Naive thymus-derived CD8-positive, alpha-beta T cell (primary cell): ENCODE measurements at regions not wholly inside any gene's neighbourhood (a gene's known extent, or its start where the extent isn't known, plus 50 kb on each side); places are given as distances from the start of the nearest gene placed in this dataset.
"Not testable (repeated sequence)": the region's sequence is repeated elsewhere in the genome, so short reads cannot be mapped to it uniquely, and the experiment has no call there.

Source experiments
- ATAC-seq, 2 donors: fragments of 150-1000 bp; cut with Tn5 transposase in 1 of 2; sonication (Bioruptor Pico), chemical (Tn5 transposase) in 1 of 2; 1 replicate in 1 of 2; 2 replicates in 1 of 2; pipeline ENCODE4 v1.10.0; 2021; ENCODE audit warnings: mild to moderate bottlenecking in 2 of 2, moderate library complexity in 2 of 2
- POLR2A ChIA-PET: fragments of 350-600 bp; sonication (Branson Sonifier 250); formaldehyde crosslinking; loops from one replicate; lab custom pipeline; 2021; ENCODE audit warnings: antibody characterized with exemption; lab: Charles Lee
- DNase-seq, 10 donors: peaks; one replicate each; pipeline versions ENCODE4 v3.0.0 to v3.0.0-alpha.2; 2020 to 2022
- H3K27ac Mint-ChIP-seq, 10 donors: one replicate each; pipeline ENCODE4 v1.8.0; 2020 to 2022; ENCODE audit warnings: mild to moderate bottlenecking in 10 of 10, mixed read lengths in 10 of 10, moderate library complexity in 4 of 10, inconsistent platforms in 1 of 10
- H3K27me3 Mint-ChIP-seq, 5 donors: one replicate each; pipeline ENCODE4 v1.8.0; 2021 to 2022; ENCODE audit warnings: mixed read lengths in 5 of 5
- H3K36me3 Mint-ChIP-seq, 3 donors: one replicate each; pipeline ENCODE4 v1.8.0; 2020 to 2022; ENCODE audit warnings: mixed read lengths in 3 of 3, mild to moderate bottlenecking in 2 of 3, inconsistent platforms in 1 of 3
- H3K4me1 Mint-ChIP-seq, 4 donors: one replicate each; pipeline ENCODE4 v1.8.0; 2021 to 2022; ENCODE audit warnings: mixed read lengths in 4 of 4
- H3K4me3 Mint-ChIP-seq, 10 donors: one replicate each; pipeline ENCODE4 v1.8.0; 2020 to 2022; ENCODE audit warnings: mild to moderate bottlenecking in 10 of 10, mixed read lengths in 10 of 10, moderate library complexity in 6 of 10, inconsistent platforms in 1 of 10
- H3K9me3 Mint-ChIP-seq, 9 donors: one replicate each; pipeline ENCODE4 v1.8.0; 2020 to 2022; ENCODE audit warnings: mixed read lengths in 9 of 9, mild to moderate bottlenecking in 3 of 9, inconsistent platforms in 1 of 9, moderate library complexity in 1 of 9

- Mint-ChIP-seq H3K36me3 (no peaks in the 10 kb centered on the region), H3K27me3 (peaks cover 0 to 3% (median 0%) of the 10 kb centered on the region in 5 donors), H3K9me3 (peaks cover 0 to 14% (median 3%) of the 10 kb centered on the region in 9 donors), H3K27ac (no peak overlapping the region), H3K4me3 (no peak overlapping the region), H3K4me1 (no peaks in the 10 kb centered on the region)
- POLR2A ChIA-PET, result no interaction called here
- no peak for ATAC-seq
- no peak for DNase-seq
These were observed 585.6 kb downstream of the TBL1XR1 start for GRCh38 chr3:176611703-176612102.

DNA sequence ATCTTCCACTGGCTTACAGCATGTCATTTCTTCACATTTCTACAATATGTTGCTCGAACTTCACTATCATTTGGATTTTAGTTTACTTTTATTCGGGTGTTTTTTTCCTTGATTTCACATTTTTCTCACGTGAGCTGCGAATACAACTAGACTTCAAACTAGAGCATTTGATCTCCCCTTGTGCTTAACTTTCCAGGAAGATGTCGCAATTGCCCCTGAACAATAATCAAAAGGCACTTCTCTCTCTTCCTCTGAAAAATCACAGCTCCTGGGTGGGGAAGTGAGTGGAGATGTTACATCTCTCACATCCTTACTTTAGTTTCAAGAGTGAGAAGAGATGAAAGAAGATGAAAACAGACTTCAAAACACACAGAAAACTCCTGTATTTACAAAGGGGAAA lies 587.9 kb downstream of the TBL1XR1 start:
- ATAC-seq (no peak), DNase-seq (no peak)
- Mint-ChIP-seq H3K4me3 (no peak overlapping the region), H3K36me3 (peaks cover 0 to 5% (median 0%) of the 10 kb centered on the region in 3 donors), H3K4me1 (no peaks in the 10 kb centered on the region), H3K27ac (no peak overlapping the region), H3K9me3 (peaks cover 0 to 17% (median 7%) of the 10 kb centered on the region in 9 donors), H3K27me3 (peaks cover 0 to 3% (median 0%) of the 10 kb centered on the region in 5 donors)
- POLR2A ChIA-PET, result no interaction called here

- H3K4me1 Mint-ChIP-seq, H3K36me3 Mint-ChIP-seq, DNase-seq, H3K27ac Mint-ChIP-seq, H3K4me3 Mint-ChIP-seq, POLR2A ChIA-PET, ATAC-seq, H3K27me3 Mint-ChIP-seq: not testable (repeated sequence)
- peaks cover 0 to 23% (median 10%) of the 10 kb centered on the region in 9 donors for H3K9me3 Mint-ChIP-seq
These were observed 591.7 kb downstream of the TBL1XR1 start for GRCh38 chr3:176605553-176605952.

DNA sequence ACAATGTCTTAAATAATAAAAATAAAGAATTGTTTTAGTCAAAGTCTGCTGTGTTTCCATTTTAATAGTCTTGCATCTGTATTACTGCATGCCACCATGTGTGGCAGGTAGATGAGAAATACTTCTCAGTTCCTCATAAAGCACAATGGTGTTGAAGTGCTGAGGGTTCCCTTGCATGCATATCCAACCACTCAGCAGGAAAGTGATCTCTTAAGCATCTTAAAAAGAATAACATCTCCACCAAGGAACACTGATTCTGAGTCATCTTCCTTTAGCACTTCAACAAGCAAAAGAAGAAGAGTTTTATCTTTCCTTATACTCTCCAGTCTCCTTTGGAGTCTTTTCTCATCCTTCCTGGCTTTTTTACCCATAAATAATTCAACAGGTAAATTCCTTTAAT lies 602.0 kb downstream of the TBL1XR1 start:
- H3K36me3 Mint-ChIP-seq, result no peaks in the 10 kb centered on the region
- ATAC-seq, result no peak
- H3K9me3 Mint-ChIP-seq, result peaks cover 0 to 3% (median 0%) of the 10 kb centered on the region in 9 donors
- H3K4me3 Mint-ChIP-seq, result no peak overlapping the region
- no peaks in the 10 kb centered on the region for H3K4me1 Mint-ChIP-seq
- no peak for DNase-seq
- POLR2A ChIA-PET, result no interaction called here
- H3K27ac Mint-ChIP-seq, result no peak overlapping the region
- H3K27me3 Mint-ChIP-seq, result peaks cover 0 to 3% (median 0%) of the 10 kb centered on the region in 5 donors

GRCh38 chr3:176590722-176591121 lies 606.6 kb downstream of the TBL1XR1 start:
- ATAC-seq (no peak), DNase-seq (no peak)
- Mint-ChIP-seq H3K4me3 (no peak overlapping the region), H3K9me3 (peaks cover 0 to 13% (median 0%) of the 10 kb centered on the region in 9 donors), H3K27ac (no peak overlapping the region), H3K27me3 (peaks cover 0 to 3% (median 0%) of the 10 kb centered on the region in 5 donors), H3K4me1 (no peaks in the 10 kb centered on the region), H3K36me3 (no peaks in the 10 kb centered on the region)
- POLR2A ChIA-PET, result no interaction called here

GRCh38 chr3:176587089-176587488 lies 610.2 kb downstream of the TBL1XR1 start:
- H3K4me1 Mint-ChIP-seq, result no peaks in the 10 kb centered on the region
- H3K27me3 Mint-ChIP-seq, result no peaks in the 10 kb centered on the region
- no peak overlapping the region for H3K27ac Mint-ChIP-seq
- H3K9me3 Mint-ChIP-seq, result peaks cover 0 to 11% (median 0%) of the 10 kb centered on the region in 9 donors
- POLR2A ChIA-PET, result no interaction called here
- ATAC-seq, result no peak
- no peak overlapping the region for H3K4me3 Mint-ChIP-seq
- H3K36me3 Mint-ChIP-seq, result no peaks in the 10 kb centered on the region
- DNase-seq, result no peak

- Mint-ChIP-seq H3K36me3 (no peaks in the 10 kb centered on the region), H3K4me3 (no peak overlapping the region), H3K9me3 (peaks cover 0 to 19% (median 0%) of the 10 kb centered on the region in 9 donors), H3K4me1 (no peaks in the 10 kb centered on the region), H3K27me3 (no peaks in the 10 kb centered on the region), H3K27ac (no peak overlapping the region)
- no peak for ATAC-seq
- POLR2A ChIA-PET, result no interaction called here
- no peak for DNase-seq
These were observed 612.7 kb downstream of the TBL1XR1 start for GRCh38 chr3:176584413-176585176.

DNA sequence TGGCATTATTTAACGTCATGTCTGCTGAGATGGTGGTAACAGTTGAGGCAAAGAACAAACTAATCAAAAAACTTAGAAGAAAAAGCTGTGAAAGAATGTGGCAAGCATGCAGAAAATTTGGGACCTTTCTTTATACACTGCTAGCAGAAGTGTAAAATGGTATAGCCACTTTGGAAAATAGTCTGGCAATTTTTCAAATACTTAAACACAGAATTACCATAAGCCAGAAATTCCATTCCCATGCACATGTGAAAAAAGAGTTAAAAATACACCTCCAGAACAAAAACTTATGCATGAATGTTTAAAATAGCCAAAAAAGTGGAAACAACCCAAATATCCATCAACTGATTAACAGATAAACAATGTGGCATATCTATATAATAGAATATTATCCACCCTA lies 613.3 kb downstream of the TBL1XR1 start:
- ATAC-seq (no peak), DNase-seq (no peak)
- Mint-ChIP-seq H3K36me3 (no peaks in the 10 kb centered on the region), H3K9me3 (peaks cover 0 to 19% (median 0%) of the 10 kb centered on the region in 9 donors), H3K27ac (no peak overlapping the region), H3K4me1 (no peaks in the 10 kb centered on the region), H3K27me3 (no peaks in the 10 kb centered on the region), H3K4me3 (no peak overlapping the region)
- POLR2A ChIA-PET, result no interaction called here

DNA sequence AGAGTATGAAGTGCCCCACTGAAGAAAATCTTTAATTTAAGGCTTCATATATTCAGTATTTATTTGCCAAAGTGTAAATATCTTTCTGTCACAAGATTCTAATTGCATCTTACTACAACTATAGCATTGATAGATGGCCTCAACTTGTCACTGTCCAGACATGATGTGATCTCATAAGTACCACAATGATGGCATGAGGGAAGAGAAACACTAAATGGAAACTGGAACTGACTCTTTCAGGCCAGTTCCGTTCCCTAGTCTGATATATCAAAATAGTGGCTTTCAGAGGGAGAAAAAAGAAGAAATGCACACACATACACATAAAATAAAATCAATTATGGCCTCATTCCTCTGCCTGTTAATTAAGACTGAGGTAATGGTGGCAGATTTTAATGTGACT lies 615.7 kb downstream of the TBL1XR1 start:
- no peaks in the 10 kb centered on the region for H3K4me1 Mint-ChIP-seq
- no peak overlapping the region for H3K4me3 Mint-ChIP-seq
- POLR2A ChIA-PET, result no interaction called here
- H3K9me3 Mint-ChIP-seq, result peaks cover 0 to 14% (median 0%) of the 10 kb centered on the region in 9 donors
- DNase-seq (no peak), ATAC-seq (no peak)
- H3K36me3 Mint-ChIP-seq, result no peaks in the 10 kb centered on the region
- H3K27ac Mint-ChIP-seq, result no peak overlapping the region
- no peaks in the 10 kb centered on the region for H3K27me3 Mint-ChIP-seq

GRCh38 chr3:176579711-176580185 lies 617.5 kb downstream of the TBL1XR1 start:
- H3K27me3 Mint-ChIP-seq, result no peaks in the 10 kb centered on the region
- H3K9me3 Mint-ChIP-seq, result peaks cover 0 to 18% (median 0%) of the 10 kb centered on the region in 9 donors
- H3K4me1 Mint-ChIP-seq, result no peaks in the 10 kb centered on the region
- ATAC-seq (no peak), DNase-seq (no peak)
- POLR2A ChIA-PET, result no interaction called here
- H3K4me3 Mint-ChIP-seq, result no peak overlapping the region
- no peak overlapping the region for H3K27ac Mint-ChIP-seq
- H3K36me3 Mint-ChIP-seq, result no peaks in the 10 kb centered on the region

DNA sequence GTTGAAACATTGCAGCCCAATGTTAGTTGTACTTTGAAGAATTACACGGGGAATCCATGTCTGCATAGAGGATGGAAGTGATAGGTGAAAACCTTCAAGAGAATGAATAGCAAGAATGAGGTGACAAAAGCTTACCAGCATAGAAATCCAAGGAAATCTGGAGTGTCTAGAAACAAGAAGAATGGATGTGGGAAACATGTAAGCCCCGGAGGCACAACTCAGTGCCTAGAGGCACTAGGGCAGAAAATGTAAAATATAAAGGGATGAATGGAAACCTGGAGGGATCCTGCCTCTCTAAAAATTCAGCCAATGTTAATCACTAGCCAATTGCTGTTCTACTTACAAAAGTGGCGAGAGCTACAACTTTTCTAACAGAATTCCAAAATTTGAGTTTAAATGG lies 619.0 kb downstream of the TBL1XR1 start:
- ATAC-seq (no peak), DNase-seq (no peak)
- POLR2A ChIA-PET, result no interaction called here
- no peaks in the 10 kb centered on the region for H3K27me3 Mint-ChIP-seq
- H3K4me3 Mint-ChIP-seq, result no peak overlapping the region
- no peaks in the 10 kb centered on the region for H3K36me3 Mint-ChIP-seq
- H3K27ac Mint-ChIP-seq, result no peak overlapping the region
- peaks cover 0 to 18% (median 0%) of the 10 kb centered on the region in 9 donors for H3K9me3 Mint-ChIP-seq
- no peaks in the 10 kb centered on the region for H3K4me1 Mint-ChIP-seq

DNA sequence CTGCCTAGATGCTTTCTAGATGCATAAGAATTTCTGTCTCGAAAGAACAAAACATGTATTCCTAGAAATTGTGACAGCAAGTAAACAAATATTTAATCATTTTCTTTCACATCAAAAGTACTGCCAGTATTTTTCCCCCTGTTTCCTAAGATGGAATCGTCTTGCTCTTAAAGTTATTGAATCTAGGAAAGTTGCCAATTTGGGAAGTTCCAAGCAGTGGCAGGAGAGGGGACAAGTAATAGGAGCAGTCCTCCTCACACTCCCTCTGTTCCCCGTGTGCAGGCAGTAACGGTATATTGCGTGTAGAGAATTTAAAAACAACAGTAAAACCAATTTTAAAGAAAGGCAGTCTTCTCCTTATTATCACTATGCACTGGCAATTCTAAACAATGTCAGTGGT lies 619.8 kb downstream of the TBL1XR1 start:
- no peaks in the 10 kb centered on the region for H3K4me1 Mint-ChIP-seq
- no peaks in the 10 kb centered on the region for H3K36me3 Mint-ChIP-seq
- no peak overlapping the region for H3K27ac Mint-ChIP-seq
- H3K27me3 Mint-ChIP-seq, result no peaks in the 10 kb centered on the region
- DNase-seq (no peak), ATAC-seq (no peak)
- peaks cover 0 to 18% (median 0%) of the 10 kb centered on the region in 9 donors for H3K9me3 Mint-ChIP-seq
- no peak overlapping the region for H3K4me3 Mint-ChIP-seq
- POLR2A ChIA-PET, result no interaction called here

DNA sequence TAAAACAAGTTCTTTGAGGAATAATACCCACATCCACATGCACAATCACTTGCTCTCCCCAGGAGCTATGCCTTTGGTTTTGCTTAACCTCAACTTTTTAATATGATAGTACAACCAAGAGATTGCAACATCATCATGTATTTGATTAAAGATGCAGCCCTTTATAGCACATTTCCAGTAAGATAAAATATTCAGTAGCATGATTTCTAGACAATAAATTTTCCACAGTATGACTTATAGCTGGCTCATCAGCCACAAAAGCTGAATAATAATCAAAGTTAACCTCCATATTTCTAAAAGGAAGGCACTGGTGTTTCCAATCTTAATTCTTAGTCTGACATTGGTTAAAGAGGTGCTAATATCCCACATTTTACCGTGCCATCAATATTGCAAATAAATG lies 622.5 kb downstream of the TBL1XR1 start:
- ATAC-seq (no peak), DNase-seq (no peak)
- no peak overlapping the region for H3K4me3 Mint-ChIP-seq
- POLR2A ChIA-PET, result no interaction called here
- H3K9me3 Mint-ChIP-seq, result peaks cover 0 to 9% (median 0%) of the 10 kb centered on the region in 9 donors
- H3K27ac Mint-ChIP-seq, result no peak overlapping the region
- no peaks in the 10 kb centered on the region for H3K4me1 Mint-ChIP-seq
- no peaks in the 10 kb centered on the region for H3K36me3 Mint-ChIP-seq
- H3K27me3 Mint-ChIP-seq, result no peaks in the 10 kb centered on the region

- Mint-ChIP-seq H3K27ac (no peak overlapping the region), H3K36me3 (no peaks in the 10 kb centered on the region), H3K4me1 (no peaks in the 10 kb centered on the region), H3K4me3 (no peak overlapping the region), H3K27me3 (peaks cover 0 to 4% (median 0%) of the 10 kb centered on the region in 5 donors), H3K9me3 (peaks cover 0 to 9% (median 0%) of the 10 kb centered on the region in 9 donors)
- DNase-seq (no peak), ATAC-seq (no peak)
- POLR2A ChIA-PET, result no interaction called here
These were observed 625.4 kb downstream of the TBL1XR1 start for GRCh38 chr3:176571926-176572325.
